NCI-H2081 (cell line): ENCODE measurements at regions not wholly inside any gene's neighbourhood (a gene's known extent, or its start where the extent isn't known, plus 50 kb on each side); places are given as distances from the start of the nearest gene placed in this dataset.
"Not testable (repeated sequence)": the region's sequence is repeated elsewhere in the genome, so short reads cannot be mapped to it uniquely, and the experiment has no call there.

Experiments used
- DNase-seq, 2 experiments: peaks; one replicate each; lab custom pipeline; 2025; lab: John Stamatoyannopoulos, UW

- no peak for DNase-seq
Observed at GRCh38 chr1:221961532-221962292, 219.8 kb upstream of the DUSP10 start.

GRCh38 chr1:221958161-221958562, 216.3 kb upstream of the DUSP10 start:
- not testable (repeated sequence) for DNase-seq

GRCh38 chr1:221957350-221957749, 215.5 kb upstream of the DUSP10 start:
- not testable (repeated sequence) for DNase-seq

- no peak for DNase-seq
Observed at GRCh38 chr1:221949996-221950395, 208.1 kb upstream of the DUSP10 start.

- no peak for DNase-seq
Observed at GRCh38 chr1:221948459-221948858, 206.6 kb upstream of the DUSP10 start.

- DNase-seq = no peak
Observed at GRCh38 chr1:221947731-221948130, 205.8 kb upstream of the DUSP10 start.

GRCh38 chr1:221946768-221947167, 204.9 kb upstream of the DUSP10 start:
- DNase-seq = no peak

GRCh38 chr1:221945669-221946068, 203.8 kb upstream of the DUSP10 start:
- no peak for DNase-seq

- no peak for DNase-seq
Observed at GRCh38 chr1:221944247-221944870, 202.5 kb upstream of the DUSP10 start.

GRCh38 chr1:221940631-221941030, 198.7 kb upstream of the DUSP10 start:
- no peak for DNase-seq

GRCh38 chr1:221939607-221940006, 197.7 kb upstream of the DUSP10 start:
- DNase-seq = peak; percentile 51 to 73

GRCh38 chr1:221937155-221937953, 195.5 kb upstream of the DUSP10 start:
- no peak for DNase-seq

- no peak for DNase-seq
Observed at GRCh38 chr1:221933814-221934213, 191.9 kb upstream of the DUSP10 start.

GRCh38 chr1:221926441-221926840, 184.6 kb upstream of the DUSP10 start:
- DNase-seq = no peak

GRCh38 chr1:221925947-221926346, 184.1 kb upstream of the DUSP10 start:
- no peak for DNase-seq

GRCh38 chr1:221923929-221924598, 182.2 kb upstream of the DUSP10 start:
- DNase-seq = no peak

- no peak for DNase-seq
Observed at GRCh38 chr1:221921936-221922335, 180.0 kb upstream of the DUSP10 start.

GRCh38 chr1:221919743-221920142, 177.9 kb upstream of the DUSP10 start:
- no peak for DNase-seq

GRCh38 chr1:221919341-221919740, 177.5 kb upstream of the DUSP10 start:
- DNase-seq = no peak

GRCh38 chr1:221916176-221916575, 174.3 kb upstream of the DUSP10 start:
- peak in 1 of 2 experiments; percentile 17 for DNase-seq

GRCh38 chr1:221915764-221916163, 173.9 kb upstream of the DUSP10 start:
- DNase-seq = no peak

GRCh38 chr1:221913351-221913892, 171.5 kb upstream of the DUSP10 start:
- no peak for DNase-seq
